HL-60 (cell line): ENCODE measurements at regions not wholly inside any gene's neighbourhood (a gene's known extent, or its start where the extent isn't known, plus 50 kb on each side); places are given as distances from the start of the nearest gene placed in this dataset.

ENCODE experiments used
- DNase-seq, 2 experiments: peaks; one replicate each; pipeline ENCODE4 v3.0.0-alpha.2; 2010 to 2020; ENCODE audit warnings: low read depth in 1 of 2, low spot score in 1 of 2
- H3K27ac ChIP-seq: fragments of 250-450 bp; sonication (Bioruptor Pico); replicated peaks from 2 replicates; pipeline ENCODE4 v1.5.1; 2020; ENCODE audit warnings: mild to moderate bottlenecking, moderate library complexity
- H3K27me3 ChIP-seq: fragments of 250-450 bp; sonication (Bioruptor Pico); 2 replicates; pipeline ENCODE4 v1.5.1; 2021; ENCODE audit warnings: mild to moderate bottlenecking, moderate library complexity; ENCODE audit not compliant: insufficient read depth, poor library complexity, severe bottlenecking
- H3K4me3 ChIP-seq: replicated peaks from 2 replicates; pipeline ENCODE4 v1.5.1; 2011; ENCODE audit warnings: mild to moderate bottlenecking, control low read depth, low read length; ENCODE audit not compliant: insufficient read depth
- GABPA ChIP-seq: IDR thresholded peaks from 2 replicates; pipeline ENCODE4 v1.6.1; 2012; ENCODE audit warnings: low read depth
- POLR2AphosphoS5 ChIP-seq: IDR thresholded peaks from 2 replicates; pipeline ENCODE4 v1.6.1; 2012; ENCODE audit warnings: low read depth
- SPI1 ChIP-seq: IDR thresholded peaks from 2 replicates; pipeline ENCODE4 v1.6.1; 2012; ENCODE audit warnings: low read depth, mild to moderate bottlenecking, borderline replicate concordance
- TF ChIP-seq, protein P1 (sequence below): IDR thresholded peaks from 2 replicates; pipeline ENCODE4 v1.6.1; 2012; ENCODE audit warnings: low read depth; ENCODE audit not compliant: insufficient replicate concordance
- TF ChIP-seq, protein P2 (sequence below): IDR thresholded peaks from one replicate; pipeline ENCODE4 v1.5.1; 2011; ENCODE audit warnings: low read length, control low read depth, inconsistent platforms; ENCODE audit not compliant: insufficient read depth

DNA sequence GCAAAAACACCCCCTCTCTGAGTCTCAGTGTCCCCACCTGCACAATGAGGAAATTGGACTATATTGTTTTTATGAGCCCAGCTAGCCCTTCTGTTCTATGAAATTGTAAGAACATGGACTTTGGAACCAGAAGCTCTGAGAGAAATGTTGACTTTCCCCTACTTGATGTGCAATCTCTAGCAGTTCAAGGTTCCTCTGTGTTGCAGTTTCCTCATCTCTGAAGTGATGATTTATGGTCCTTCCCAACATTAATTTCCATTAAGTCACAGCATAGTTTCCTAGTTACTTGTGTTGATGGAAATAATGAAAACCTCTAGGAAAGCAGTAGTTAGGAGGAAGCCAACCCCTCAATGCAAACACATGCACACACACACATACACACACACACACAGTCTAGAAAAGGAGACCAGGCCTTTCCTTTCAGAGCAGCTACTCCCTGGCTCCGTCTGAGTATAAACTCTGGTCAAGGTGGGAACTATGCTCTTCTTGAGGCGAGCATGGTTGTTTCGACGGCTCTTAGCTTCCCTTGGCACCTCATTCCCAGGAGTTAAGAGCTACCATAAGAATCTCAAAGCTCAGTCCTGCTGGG, 518.4 kb downstream of the SOX6 start:
- peaks cover 3% of the 10 kb centered on the region for H3K27me3 ChIP-seq
- no peak overlapping the region for H3K27ac ChIP-seq
- H3K4me3 ChIP-seq, result no peak overlapping the region
- TF ChIP-seq GABPA (no peak), SPI1 (no peak), POLR2AphosphoS5 (no peak)
- TF ChIP-seq, protein P1, sequence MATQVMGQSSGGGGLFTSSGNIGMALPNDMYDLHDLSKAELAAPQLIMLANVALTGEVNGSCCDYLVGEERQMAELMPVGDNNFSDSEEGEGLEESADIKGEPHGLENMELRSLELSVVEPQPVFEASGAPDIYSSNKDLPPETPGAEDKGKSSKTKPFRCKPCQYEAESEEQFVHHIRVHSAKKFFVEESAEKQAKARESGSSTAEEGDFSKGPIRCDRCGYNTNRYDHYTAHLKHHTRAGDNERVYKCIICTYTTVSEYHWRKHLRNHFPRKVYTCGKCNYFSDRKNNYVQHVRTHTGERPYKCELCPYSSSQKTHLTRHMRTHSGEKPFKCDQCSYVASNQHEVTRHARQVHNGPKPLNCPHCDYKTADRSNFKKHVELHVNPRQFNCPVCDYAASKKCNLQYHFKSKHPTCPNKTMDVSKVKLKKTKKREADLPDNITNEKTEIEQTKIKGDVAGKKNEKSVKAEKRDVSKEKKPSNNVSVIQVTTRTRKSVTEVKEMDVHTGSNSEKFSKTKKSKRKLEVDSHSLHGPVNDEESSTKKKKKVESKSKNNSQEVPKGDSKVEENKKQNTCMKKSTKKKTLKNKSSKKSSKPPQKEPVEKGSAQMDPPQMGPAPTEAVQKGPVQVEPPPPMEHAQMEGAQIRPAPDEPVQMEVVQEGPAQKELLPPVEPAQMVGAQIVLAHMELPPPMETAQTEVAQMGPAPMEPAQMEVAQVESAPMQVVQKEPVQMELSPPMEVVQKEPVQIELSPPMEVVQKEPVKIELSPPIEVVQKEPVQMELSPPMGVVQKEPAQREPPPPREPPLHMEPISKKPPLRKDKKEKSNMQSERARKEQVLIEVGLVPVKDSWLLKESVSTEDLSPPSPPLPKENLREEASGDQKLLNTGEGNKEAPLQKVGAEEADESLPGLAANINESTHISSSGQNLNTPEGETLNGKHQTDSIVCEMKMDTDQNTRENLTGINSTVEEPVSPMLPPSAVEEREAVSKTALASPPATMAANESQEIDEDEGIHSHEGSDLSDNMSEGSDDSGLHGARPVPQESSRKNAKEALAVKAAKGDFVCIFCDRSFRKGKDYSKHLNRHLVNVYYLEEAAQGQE, result no peak
- TF ChIP-seq, protein P2, sequence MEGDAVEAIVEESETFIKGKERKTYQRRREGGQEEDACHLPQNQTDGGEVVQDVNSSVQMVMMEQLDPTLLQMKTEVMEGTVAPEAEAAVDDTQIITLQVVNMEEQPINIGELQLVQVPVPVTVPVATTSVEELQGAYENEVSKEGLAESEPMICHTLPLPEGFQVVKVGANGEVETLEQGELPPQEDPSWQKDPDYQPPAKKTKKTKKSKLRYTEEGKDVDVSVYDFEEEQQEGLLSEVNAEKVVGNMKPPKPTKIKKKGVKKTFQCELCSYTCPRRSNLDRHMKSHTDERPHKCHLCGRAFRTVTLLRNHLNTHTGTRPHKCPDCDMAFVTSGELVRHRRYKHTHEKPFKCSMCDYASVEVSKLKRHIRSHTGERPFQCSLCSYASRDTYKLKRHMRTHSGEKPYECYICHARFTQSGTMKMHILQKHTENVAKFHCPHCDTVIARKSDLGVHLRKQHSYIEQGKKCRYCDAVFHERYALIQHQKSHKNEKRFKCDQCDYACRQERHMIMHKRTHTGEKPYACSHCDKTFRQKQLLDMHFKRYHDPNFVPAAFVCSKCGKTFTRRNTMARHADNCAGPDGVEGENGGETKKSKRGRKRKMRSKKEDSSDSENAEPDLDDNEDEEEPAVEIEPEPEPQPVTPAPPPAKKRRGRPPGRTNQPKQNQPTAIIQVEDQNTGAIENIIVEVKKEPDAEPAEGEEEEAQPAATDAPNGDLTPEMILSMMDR, result no peak
- no peak for DNase-seq

DNA sequence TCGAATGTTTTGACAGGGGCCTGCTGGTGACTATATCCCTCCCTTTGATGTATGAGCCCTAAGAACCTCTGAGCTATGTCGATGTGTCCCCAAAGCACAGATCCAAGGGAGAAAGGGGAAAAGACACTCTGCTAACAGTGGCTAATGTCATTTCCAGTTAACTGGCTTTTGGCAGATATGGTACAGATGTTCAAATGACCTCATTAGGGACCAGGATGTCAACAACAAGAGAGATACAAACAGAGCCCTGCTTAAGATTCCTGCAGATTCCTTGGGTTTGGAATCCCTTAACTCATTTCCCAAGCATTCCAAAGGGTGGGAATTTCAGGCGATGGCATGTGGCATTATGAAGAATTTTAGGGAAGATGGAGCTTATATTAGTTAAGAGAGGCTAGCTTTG, 517.3 kb downstream of the SOX6 start:
- DNase-seq, result no peak
- Histone ChIP-seq H3K4me3 (no peak overlapping the region), H3K27ac (no peak overlapping the region), H3K27me3 (peaks cover 3% of the 10 kb centered on the region)
- TF ChIP-seq, protein P2, result no peak
- TF ChIP-seq POLR2AphosphoS5 (no peak), SPI1 (no peak), GABPA (no peak)
- TF ChIP-seq, protein P1, result no peak

DNA sequence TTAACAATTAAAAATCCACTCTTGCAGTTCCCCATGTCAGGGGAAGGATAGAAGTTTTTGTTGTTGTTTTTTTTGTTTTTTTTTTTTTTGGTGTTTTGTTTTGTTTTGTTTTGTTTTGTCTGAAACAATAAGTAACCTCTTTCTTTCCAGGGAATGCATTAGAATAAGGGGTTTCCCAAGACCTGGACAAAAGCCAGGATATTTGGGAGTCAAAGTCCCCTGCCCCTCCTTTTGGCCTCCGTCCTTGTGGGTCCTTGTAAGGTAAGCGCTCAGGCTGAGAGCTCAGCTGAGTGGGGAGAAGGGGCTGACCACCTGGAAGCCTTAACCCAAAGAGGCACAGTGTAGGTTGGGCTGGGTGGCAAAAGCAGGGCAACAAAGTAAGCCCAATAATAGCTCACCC, 515.4 kb downstream of the SOX6 start:
- peaks cover 3% of the 10 kb centered on the region for H3K27me3 ChIP-seq
- TF ChIP-seq POLR2AphosphoS5 (no peak), SPI1 (no peak), GABPA (no peak)
- TF ChIP-seq, protein P2, result no peak
- TF ChIP-seq, protein P1, result no peak
- H3K4me3 ChIP-seq, result no peak overlapping the region
- no peak overlapping the region for H3K27ac ChIP-seq
- no peak for DNase-seq
